GM12873 (cell line): ENCODE measurements at regions not wholly inside any gene's neighbourhood (a gene's known extent, or its start where the extent isn't known, plus 50 kb on each side); places are given as distances from the start of the nearest gene placed in this dataset.

ENCODE experiments used
- TF ChIP-seq, protein P1 (sequence below): IDR thresholded peaks from 2 replicates; pipeline ENCODE4 v1.5.1; 2012; ENCODE audit warnings: low read depth, mild to moderate bottlenecking, moderate library complexity, low read length, control low read depth; ENCODE audit not compliant: insufficient read depth; ENCODE audit errors: missing control alignments

DNA sequence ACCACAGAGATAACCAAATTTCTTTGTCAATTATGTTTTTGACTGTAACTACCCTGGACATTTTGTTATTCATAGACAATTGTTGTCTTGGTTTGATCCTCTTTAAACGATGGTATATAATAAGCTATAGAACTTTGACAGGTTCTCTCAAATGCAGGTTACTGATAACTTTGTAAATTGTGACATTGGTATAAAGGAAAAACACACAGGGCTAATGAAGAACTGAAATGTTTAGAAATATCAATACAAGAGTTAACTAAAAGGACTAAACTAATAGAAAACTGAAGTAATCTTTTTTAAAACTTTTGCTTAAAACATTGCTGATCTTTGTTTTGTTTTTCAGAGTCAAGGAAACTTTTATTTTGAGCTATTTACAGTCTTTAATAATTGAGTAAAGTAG is 124.8 kb downstream of the TPBG start:
- TF ChIP-seq, protein P1, sequence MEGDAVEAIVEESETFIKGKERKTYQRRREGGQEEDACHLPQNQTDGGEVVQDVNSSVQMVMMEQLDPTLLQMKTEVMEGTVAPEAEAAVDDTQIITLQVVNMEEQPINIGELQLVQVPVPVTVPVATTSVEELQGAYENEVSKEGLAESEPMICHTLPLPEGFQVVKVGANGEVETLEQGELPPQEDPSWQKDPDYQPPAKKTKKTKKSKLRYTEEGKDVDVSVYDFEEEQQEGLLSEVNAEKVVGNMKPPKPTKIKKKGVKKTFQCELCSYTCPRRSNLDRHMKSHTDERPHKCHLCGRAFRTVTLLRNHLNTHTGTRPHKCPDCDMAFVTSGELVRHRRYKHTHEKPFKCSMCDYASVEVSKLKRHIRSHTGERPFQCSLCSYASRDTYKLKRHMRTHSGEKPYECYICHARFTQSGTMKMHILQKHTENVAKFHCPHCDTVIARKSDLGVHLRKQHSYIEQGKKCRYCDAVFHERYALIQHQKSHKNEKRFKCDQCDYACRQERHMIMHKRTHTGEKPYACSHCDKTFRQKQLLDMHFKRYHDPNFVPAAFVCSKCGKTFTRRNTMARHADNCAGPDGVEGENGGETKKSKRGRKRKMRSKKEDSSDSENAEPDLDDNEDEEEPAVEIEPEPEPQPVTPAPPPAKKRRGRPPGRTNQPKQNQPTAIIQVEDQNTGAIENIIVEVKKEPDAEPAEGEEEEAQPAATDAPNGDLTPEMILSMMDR, result no peak

- TF ChIP-seq, protein P1, result no peak
Measured at GRCh38 chr6:82492134-82492533, 128.5 kb downstream of the TPBG start.

DNA sequence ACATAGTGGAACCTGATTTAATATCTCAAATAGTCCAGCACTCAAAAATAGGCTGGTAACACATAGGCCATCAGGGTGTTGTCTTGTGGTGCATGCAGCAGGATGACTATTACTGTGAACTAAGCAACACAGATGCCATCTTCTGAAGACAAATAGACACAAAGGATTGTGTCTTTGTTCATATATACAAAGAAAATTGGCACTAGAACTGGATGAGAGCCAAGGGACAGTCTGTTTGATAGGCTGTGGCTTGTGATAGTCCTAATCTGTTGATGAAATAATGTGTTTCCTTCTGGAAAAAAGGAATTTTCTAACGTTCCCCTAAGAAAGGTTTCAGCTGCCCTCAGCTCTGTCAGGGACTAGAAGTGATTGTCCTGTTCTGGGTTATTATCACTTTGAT is 129.8 kb downstream of the TPBG start:
- TF ChIP-seq, protein P1, result no peak

- TF ChIP-seq, protein P1, result no peak
Measured at GRCh38 chr6:82494367-82494766, 130.8 kb downstream of the TPBG start.

DNA sequence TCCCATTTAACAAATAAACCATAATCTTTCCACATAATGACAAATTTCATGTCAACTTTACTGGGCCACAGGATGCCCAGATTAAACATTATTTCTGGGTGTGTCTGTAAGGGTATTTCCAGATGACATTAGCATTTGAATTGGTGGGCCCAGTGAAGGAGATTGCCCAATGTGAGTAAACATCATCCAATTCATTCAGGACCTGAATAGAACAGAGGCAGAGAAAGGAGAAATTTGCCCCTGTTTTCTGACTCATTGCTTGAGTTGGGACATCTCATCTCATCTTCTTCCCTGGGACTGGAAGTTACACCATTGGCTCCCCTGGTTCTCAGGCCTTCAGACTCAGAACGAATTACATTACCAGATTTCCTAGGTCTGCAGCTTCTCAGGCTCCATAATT is 142.9 kb downstream of the TPBG start:
- TF ChIP-seq, protein P1, result no peak

GRCh38 chr6:82507112-82507511 is 143.5 kb downstream of the TPBG start:
- TF ChIP-seq, protein P1, result no peak

- TF ChIP-seq, protein P1, result no peak
Measured at GRCh38 chr6:82511546-82511945, 147.9 kb downstream of the TPBG start.
